PC-9 (cell line): ENCODE measurements at regions not wholly inside any gene's neighbourhood (a gene's known extent, or its start where the extent isn't known, plus 50 kb on each side); places are given as distances from the start of the nearest gene placed in this dataset.

Source experiments
- EZH2 ChIP-seq: fragments of 200-600 bp; sonication (generic); IDR thresholded peaks from 2 replicates; pipeline ENCODE4 v1.8.0; 2017; ENCODE audit warnings: antibody characterized with exemption, low read depth
- TF ChIP-seq, protein P1 (sequence below): fragments of 200-600 bp; sonication (generic); conservative IDR thresholded peaks from 2 replicates; pipeline ENCODE4 v1.6.1; 2017; ENCODE audit warnings: mixed run types, antibody characterized with exemption, mild to moderate bottlenecking, moderate library complexity

DNA sequence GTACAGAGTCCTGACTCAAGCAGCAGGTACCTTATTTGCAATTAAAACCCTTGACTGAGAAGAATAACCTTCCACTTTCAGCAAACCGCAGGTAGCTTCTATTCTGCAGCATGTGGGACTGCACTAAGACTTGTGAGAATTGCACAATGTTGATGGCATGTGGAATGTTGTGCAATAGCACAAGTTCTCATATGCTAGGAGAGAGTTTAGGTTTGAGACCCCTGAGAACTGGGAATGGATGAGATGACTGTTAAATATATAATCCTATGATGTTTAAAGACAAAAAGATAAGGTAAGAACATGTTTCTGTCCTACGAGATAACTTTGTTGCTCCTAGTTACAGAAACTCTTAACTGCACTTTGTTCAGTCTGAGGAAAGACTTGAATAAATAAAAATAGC, 194.6 kb downstream of the OTOR start:
- TF ChIP-seq, protein P1, sequence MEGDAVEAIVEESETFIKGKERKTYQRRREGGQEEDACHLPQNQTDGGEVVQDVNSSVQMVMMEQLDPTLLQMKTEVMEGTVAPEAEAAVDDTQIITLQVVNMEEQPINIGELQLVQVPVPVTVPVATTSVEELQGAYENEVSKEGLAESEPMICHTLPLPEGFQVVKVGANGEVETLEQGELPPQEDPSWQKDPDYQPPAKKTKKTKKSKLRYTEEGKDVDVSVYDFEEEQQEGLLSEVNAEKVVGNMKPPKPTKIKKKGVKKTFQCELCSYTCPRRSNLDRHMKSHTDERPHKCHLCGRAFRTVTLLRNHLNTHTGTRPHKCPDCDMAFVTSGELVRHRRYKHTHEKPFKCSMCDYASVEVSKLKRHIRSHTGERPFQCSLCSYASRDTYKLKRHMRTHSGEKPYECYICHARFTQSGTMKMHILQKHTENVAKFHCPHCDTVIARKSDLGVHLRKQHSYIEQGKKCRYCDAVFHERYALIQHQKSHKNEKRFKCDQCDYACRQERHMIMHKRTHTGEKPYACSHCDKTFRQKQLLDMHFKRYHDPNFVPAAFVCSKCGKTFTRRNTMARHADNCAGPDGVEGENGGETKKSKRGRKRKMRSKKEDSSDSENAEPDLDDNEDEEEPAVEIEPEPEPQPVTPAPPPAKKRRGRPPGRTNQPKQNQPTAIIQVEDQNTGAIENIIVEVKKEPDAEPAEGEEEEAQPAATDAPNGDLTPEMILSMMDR, result no peak
- no peak for TF ChIP-seq EZH2
